SU-DHL-6 (cell line): ENCODE measurements at regions not wholly inside any gene's neighbourhood (a gene's known extent, or its start where the extent isn't known, plus 50 kb on each side); places are given as distances from the start of the nearest gene placed in this dataset.

Source experiments
- CTCF ChIP-seq: fragments of 200-600 bp; sonication (generic); IDR thresholded peaks from one replicate; pipeline ENCODE4 v1.5.1; 2017; ENCODE audit warnings: antibody characterized with exemption, mild to moderate bottlenecking, low read length, moderate library complexity; ENCODE audit not compliant: insufficient read depth, poor library complexity, severe bottlenecking
- EZH2phosphoT487 ChIP-seq: fragments of 200-600 bp; sonication (generic), shearing (Covaris generic); conservative IDR thresholded peaks from 2 replicates; pipeline ENCODE4 v1.6.1; 2018; ENCODE audit warnings: mild to moderate bottlenecking, antibody characterized with exemption, low read length, moderate library complexity, mixed read lengths

GRCh38 chr1:91101328-91101727 is 79.5 kb upstream of the ZNF644 start:
- TF ChIP-seq CTCF = no peak
- TF ChIP-seq EZH2phosphoT487 = no peak
